ENCODE measurements at regions not wholly inside any gene's neighbourhood (a gene's known extent, or its start where the extent isn't known, plus 50 kb on each side); places are given as distances from the start of the nearest gene placed in this dataset.

- TF ChIP-seq REST (IDR thresholded peaks at IDR 0.05; ENCODE audit: insufficient read depth in 1 of 2, low read depth in 2 of 2, low read length in 2 of 2), result no peak
- no peak for TF ChIP-seq POLR2AphosphoS5 (IDR thresholded peaks at IDR 0.05; ENCODE audit: low read depth, low read length)
- TF ChIP-seq TAF1 (IDR thresholded peaks at IDR 0.05; ENCODE audit: borderline replicate concordance, insufficient read depth, low read length), result no peak
Measured at GRCh38 chr15:70160267-70160666, 62.5 kb upstream of the TLE3 start.
